HEK293 (cell line): ENCODE measurements at regions not wholly inside any gene's neighbourhood (a gene's known extent, or its start where the extent isn't known, plus 50 kb on each side); places are given as distances from the start of the nearest gene placed in this dataset.

Source experiments
- CTCF ChIA-PET: fragments of 350-600 bp; formaldehyde crosslinking; extraction: SDS; loops from one replicate; lab custom pipeline; 2021; ENCODE audit warnings: antibody characterized with exemption; lab: Yijun Ruan, JAX
- POLR2A ChIA-PET: fragments of 300-600 bp; formaldehyde crosslinking; extraction: SDS; loops from one replicate; lab custom pipeline; 2020; ENCODE audit warnings: antibody characterized with exemption, inconsistent platforms; lab: Yijun Ruan, JAX
- H3K27ac ChIP-seq: fragments of 200-500 bp; sonication (Bioruptor generic); 2 replicates; pipeline ENCODE4 v1.5.1; 2014; ENCODE audit warnings: low read depth, low read length, control low read depth, inconsistent platforms; ENCODE audit errors: extremely low read depth
- H3K36me3 ChIP-seq, 2 experiments: fragments of 200-500 bp in 1 of 2; sonication (Bioruptor generic) in 1 of 2; 1 replicate in 1 of 2; 2 replicates in 1 of 2; pipeline ENCODE4 v1.5.1; 2014 to 2017; ENCODE audit warnings: inconsistent platforms in 2 of 2, low read length in 2 of 2; ENCODE audit not compliant: control insufficient read depth in 2 of 2, insufficient read depth in 1 of 2
- H3K4me1 ChIP-seq: fragments of 200-500 bp; sonication (Bioruptor generic); 2 replicates; pipeline ENCODE4 v1.5.1; 2014; ENCODE audit warnings: mild to moderate bottlenecking, low read length, inconsistent platforms; ENCODE audit not compliant: control insufficient read depth, insufficient read depth
- H3K4me3 ChIP-seq: 2 replicates; pipeline ENCODE4 v1.5.1; 2011; ENCODE audit warnings: low read depth, mild to moderate bottlenecking, control low read depth, low read length, moderate library complexity
- H3K9me3 ChIP-seq: fragments of 200-500 bp; sonication (Bioruptor generic); 2 replicates; pipeline ENCODE4 v1.5.1; 2014; ENCODE audit warnings: low read depth, low read length, inconsistent platforms; ENCODE audit not compliant: control insufficient read depth, insufficient read depth
- BCL11B ChIP-seq: fragments of 450-650 bp; formaldehyde crosslinking; IDR thresholded peaks from 2 replicates; pipeline ENCODE4 v1.5.1; 2016; ENCODE audit warnings: low read depth, missing biosample characterization, missing genetic modification characterization
- ELK4 ChIP-seq: IDR thresholded peaks from 2 replicates; pipeline ENCODE4 v1.6.1; 2011; ENCODE audit warnings: mild to moderate bottlenecking, low read depth, low read length, borderline replicate concordance
- GLIS1 ChIP-seq: fragments of 450-650 bp; formaldehyde crosslinking; IDR thresholded peaks from 2 replicates; pipeline ENCODE4 v1.5.1; 2016; ENCODE audit warnings: missing biosample characterization, missing genetic modification characterization
- KLF10 ChIP-seq: fragments of 450-650 bp; IDR thresholded peaks from 2 replicates; pipeline ENCODE4 v1.5.1; 2018; ENCODE audit warnings: missing biosample characterization, mild to moderate bottlenecking, missing genetic modification characterization
- KLF8 ChIP-seq: fragments of 450-650 bp; formaldehyde crosslinking; IDR thresholded peaks from 2 replicates; pipeline ENCODE4 v1.5.1; 2016; ENCODE audit warnings: missing biosample characterization, missing genetic modification characterization
- PBX3 ChIP-seq: sonication (generic); formaldehyde crosslinking; IDR thresholded peaks from 2 replicates; pipeline ENCODE4 v1.8.1; 2022; ENCODE audit warnings: mild to moderate bottlenecking, moderate library complexity, missing genetic modification reagents
- PRDM2 ChIP-seq: fragments of 450-650 bp; formaldehyde crosslinking; IDR thresholded peaks from 2 replicates; pipeline ENCODE4 v1.5.1; 2016; ENCODE audit warnings: missing biosample characterization, missing genetic modification characterization, borderline replicate concordance
- SCRT2 ChIP-seq: fragments of 450-650 bp; formaldehyde crosslinking; IDR thresholded peaks from 2 replicates; pipeline ENCODE4 v1.5.1; 2016; ENCODE audit warnings: missing biosample characterization, missing genetic modification characterization
- SETDB1 ChIP-seq: IDR thresholded peaks from one replicate; pipeline ENCODE4 v1.6.1; 2017; ENCODE audit warnings: mild to moderate bottlenecking, low read length, moderate library complexity, mixed read lengths; ENCODE audit not compliant: insufficient read length
- ZEB2 ChIP-seq: fragments of 450-650 bp; formaldehyde crosslinking; IDR thresholded peaks from 2 replicates; pipeline ENCODE4 v1.5.1; 2016; ENCODE audit warnings: missing biosample characterization, missing genetic modification characterization
- ZNF140 ChIP-seq: fragments of 450-650 bp; formaldehyde crosslinking; IDR thresholded peaks from 2 replicates; pipeline ENCODE4 v1.5.1; 2016; ENCODE audit warnings: missing biosample characterization, missing genetic modification characterization
- ZNF169 ChIP-seq: fragments of 450-650 bp; formaldehyde crosslinking; IDR thresholded peaks from 2 replicates; pipeline ENCODE4 v1.5.1; 2016; ENCODE audit warnings: missing biosample characterization, missing genetic modification characterization
- ZNF174 ChIP-seq: fragments of 450-650 bp; formaldehyde crosslinking; IDR thresholded peaks from 2 replicates; pipeline ENCODE4 v1.5.0; 2017; ENCODE audit warnings: missing biosample characterization, mild to moderate bottlenecking, missing genetic modification characterization
- ZNF274 ChIP-seq, 2 experiments: fragments of 200-500 bp in 1 of 2; fragments of 450-650 bp in 1 of 2; sonication (Bioruptor generic) in 1 of 2; formaldehyde crosslinking in 1 of 2; IDR thresholded peaks; 2 replicates each; pipeline versions ENCODE4 v1.5.1 to v1.6.1; 2014 to 2016; ENCODE audit warnings: borderline replicate concordance in 1 of 2, inconsistent platforms in 1 of 2, low read length in 1 of 2, missing biosample characterization in 1 of 2, missing genetic modification characterization in 1 of 2
- ZNF292 ChIP-seq: fragments of 450-650 bp; formaldehyde crosslinking; IDR thresholded peaks from 2 replicates; pipeline ENCODE4 v1.5.1; 2016; ENCODE audit warnings: low read depth, missing biosample characterization, missing genetic modification characterization, borderline replicate concordance
- ZNF433 ChIP-seq: fragments of 450-650 bp; formaldehyde crosslinking; IDR thresholded peaks from 2 replicates; pipeline ENCODE4 v1.5.1; 2016; ENCODE audit warnings: missing biosample characterization, missing genetic modification characterization, low read depth
- ZNF510 ChIP-seq: fragments of 450-650 bp; formaldehyde crosslinking; IDR thresholded peaks from 2 replicates; pipeline ENCODE4 v1.5.1; 2018; ENCODE audit warnings: mild to moderate bottlenecking, missing genetic modification characterization, missing biosample characterization; ENCODE audit not compliant: insufficient replicate concordance
- ZNF521 ChIP-seq: fragments of 450-650 bp; formaldehyde crosslinking; IDR thresholded peaks from 2 replicates; pipeline ENCODE4 v1.5.1; 2017; ENCODE audit warnings: missing biosample characterization, mild to moderate bottlenecking, missing genetic modification characterization
- ZNF626 ChIP-seq: fragments of 450-650 bp; sonication (Bioruptor Pico); formaldehyde crosslinking; IDR thresholded peaks from 2 replicates; pipeline ENCODE4 v1.5.1; 2018; ENCODE audit warnings: missing biosample characterization, missing genetic modification characterization, inconsistent platforms
- ZNF645 ChIP-seq: fragments of 450-650 bp; formaldehyde crosslinking; IDR thresholded peaks from 2 replicates; pipeline ENCODE4; 2016; ENCODE audit warnings: missing biosample characterization, missing genetic modification characterization
- ZNF76 ChIP-seq: fragments of 450-650 bp; formaldehyde crosslinking; IDR thresholded peaks from 2 replicates; pipeline ENCODE4; 2016; ENCODE audit warnings: low read depth, missing biosample characterization, missing genetic modification characterization, borderline replicate concordance
- ZNF792 ChIP-seq: fragments of 450-650 bp; formaldehyde crosslinking; IDR thresholded peaks from 2 replicates; pipeline ENCODE4 v1.5.1; 2016; ENCODE audit warnings: missing biosample characterization, missing genetic modification characterization
- ZNF830 ChIP-seq: fragments of 450-650 bp; IDR thresholded peaks from 2 replicates; pipeline ENCODE4 v1.5.0; 2018; ENCODE audit warnings: missing biosample characterization, missing genetic modification characterization, low read depth, mild to moderate bottlenecking, moderate library complexity

GRCh38 chr6:170470734-170471133 is 82.4 kb downstream of the PSMB1 start:
- POLR2A ChIA-PET = no interaction called here
- Histone ChIP-seq H3K9me3 (no peaks in the 10 kb centered on the region), H3K4me3 (no peak overlapping the region), H3K4me1 (no peaks in the 10 kb centered on the region), H3K27ac (no peak overlapping the region), H3K36me3 (no peaks in the 10 kb centered on the region)
- CTCF ChIA-PET = interaction anchor here (0.8 to 1.0 kb wide), 2 partner anchors 11 to 46 kb away, joined by 3 read pairs; no protein-coding TSS in a partner anchor
- TF ChIP-seq BCL11B (tag by site-specific recombination) (no peak), ZNF140 (no peak), ELK4 (no peak), ZNF626 (tag by site-specific recombination) (no peak), ZNF274 (IDR thresholded peaks at IDR 0.05; ENCODE audit: low read length) (no peak), ZNF274 (tag by site-specific recombination; IDR thresholded peaks at IDR 0.05; ENCODE audit: borderline replicate concordance) (no peak), GLIS1 (tag by site-specific recombination) (no peak), PBX3 (CRISPR knock-in tag) (no peak), ZNF792 (tag by site-specific recombination) (no peak), ZNF292 (no peak), ZNF830 (no peak), KLF8 (tag by site-specific recombination) (no peak), ZNF174 (tag by site-specific recombination) (no peak), ZNF169 (tag by site-specific recombination) (no peak), SCRT2 (tag by site-specific recombination) (no peak), PRDM2 (tag by site-specific recombination) (no peak), ZNF510 (no peak), ZNF433 (tag by site-specific recombination) (no peak), ZEB2 (tag by site-specific recombination) (no peak)

GRCh38 chr6:170464524-170464979 is 88.6 kb downstream of the PSMB1 start:
- Histone ChIP-seq H3K4me1 (no peaks in the 10 kb centered on the region), H3K9me3 (no peaks in the 10 kb centered on the region), H3K27ac (no peak overlapping the region), H3K36me3 (no peaks in the 10 kb centered on the region), H3K4me3 (no peak overlapping the region)
- POLR2A ChIA-PET = no interaction called here
- CTCF ChIA-PET = interaction anchor here (1.6 kb wide), 1 partner anchor 13 kb away, joined by 4 read pairs; no protein-coding TSS in a partner anchor
- no peak for TF ChIP-seq ZNF521 (tag by site-specific recombination)
- no peak for TF ChIP-seq ZNF645 (tag by site-specific recombination)
- TF ChIP-seq SETDB1 = no peak
- no peak for TF ChIP-seq KLF10
- TF ChIP-seq ZNF76 (tag by site-specific recombination) = no peak
